Muscle of arm (tissue), 1 donor: ENCODE measurements at regions not wholly inside any gene's neighbourhood (a gene's known extent, or its start where the extent isn't known, plus 50 kb on each side); places are given as distances from the start of the nearest gene placed in this dataset.

ENCODE experiments used
- DNase-seq: peaks from one replicate; pipeline ENCODE4 v3.0.0-alpha.2; 2013

- DNase-seq: no peak
Observed at GRCh38 chr16:56140645-56141044, 50.6 kb upstream of the GNAO1 start.

GRCh38 chr16:56137269-56137668, 54.0 kb upstream of the GNAO1 start:
- DNase-seq: no peak

- DNase-seq: no peak
Observed at GRCh38 chr16:56136256-56136655, 55.0 kb upstream of the GNAO1 start.

GRCh38 chr16:56134790-56135189, 56.5 kb upstream of the GNAO1 start:
- no peak for DNase-seq

- no peak for DNase-seq
Observed at GRCh38 chr16:56125922-56126321, 65.4 kb upstream of the GNAO1 start.

GRCh38 chr16:56122251-56122650, 69.0 kb upstream of the GNAO1 start:
- no peak for DNase-seq

- DNase-seq: no peak
Observed at GRCh38 chr16:56121156-56121500, 70.2 kb upstream of the GNAO1 start.

GRCh38 chr16:56120447-56121155, 70.7 kb upstream of the GNAO1 start:
- DNase-seq: no peak

GRCh38 chr16:56119133-56119532, 72.2 kb upstream of the GNAO1 start:
- no peak for DNase-seq

- DNase-seq: no peak
Observed at GRCh38 chr16:56116577-56116964, 74.7 kb upstream of the GNAO1 start.

GRCh38 chr16:56115817-56116576, 75.3 kb upstream of the GNAO1 start:
- DNase-seq: peak; percentile 6

- no peak for DNase-seq
Observed at GRCh38 chr16:56113223-56113622, 78.1 kb upstream of the GNAO1 start.

GRCh38 chr16:56111100-56111499, 80.2 kb upstream of the GNAO1 start:
- DNase-seq: no peak

- no peak for DNase-seq
Observed at GRCh38 chr16:56109994-56110393, 81.3 kb upstream of the GNAO1 start.

GRCh38 chr16:56109205-56109604, 82.1 kb upstream of the GNAO1 start:
- no peak for DNase-seq

GRCh38 chr16:56108724-56109123, 82.6 kb upstream of the GNAO1 start:
- DNase-seq: no peak

- DNase-seq: no peak
Observed at GRCh38 chr16:56108056-56108471, 83.2 kb upstream of the GNAO1 start.

- DNase-seq: no peak
Observed at GRCh38 chr16:56106527-56106926, 84.8 kb upstream of the GNAO1 start.

- DNase-seq: no peak
Observed at GRCh38 chr16:56102906-56103305, 88.4 kb upstream of the GNAO1 start.

GRCh38 chr16:56102183-56102686, 89.1 kb upstream of the GNAO1 start:
- peak; percentile 31 for DNase-seq

- DNase-seq: no peak
Observed at GRCh38 chr16:56101480-56101879, 89.8 kb upstream of the GNAO1 start.

- no peak for DNase-seq
Observed at GRCh38 chr16:56097306-56097705, 94.0 kb upstream of the GNAO1 start.

- DNase-seq: no peak
Observed at GRCh38 chr16:56094231-56094630, 97.1 kb upstream of the GNAO1 start.

- no peak for DNase-seq
Observed at GRCh38 chr16:56093055-56093454, 98.2 kb upstream of the GNAO1 start.
